ENCODE measurements at regions not wholly inside any gene's neighbourhood (a gene's known extent, or its start where the extent isn't known, plus 50 kb on each side); places are given as distances from the start of the nearest gene placed in this dataset.
"Not testable (repeated sequence)": the region's sequence is repeated elsewhere in the genome, so short reads cannot be mapped to it uniquely, and the experiment has no call there.

GRCh38 chr1:208479435-208479834, 235.3 kb upstream of the PLXNA2 start:
- TF ChIP-seq, protein P1, sequence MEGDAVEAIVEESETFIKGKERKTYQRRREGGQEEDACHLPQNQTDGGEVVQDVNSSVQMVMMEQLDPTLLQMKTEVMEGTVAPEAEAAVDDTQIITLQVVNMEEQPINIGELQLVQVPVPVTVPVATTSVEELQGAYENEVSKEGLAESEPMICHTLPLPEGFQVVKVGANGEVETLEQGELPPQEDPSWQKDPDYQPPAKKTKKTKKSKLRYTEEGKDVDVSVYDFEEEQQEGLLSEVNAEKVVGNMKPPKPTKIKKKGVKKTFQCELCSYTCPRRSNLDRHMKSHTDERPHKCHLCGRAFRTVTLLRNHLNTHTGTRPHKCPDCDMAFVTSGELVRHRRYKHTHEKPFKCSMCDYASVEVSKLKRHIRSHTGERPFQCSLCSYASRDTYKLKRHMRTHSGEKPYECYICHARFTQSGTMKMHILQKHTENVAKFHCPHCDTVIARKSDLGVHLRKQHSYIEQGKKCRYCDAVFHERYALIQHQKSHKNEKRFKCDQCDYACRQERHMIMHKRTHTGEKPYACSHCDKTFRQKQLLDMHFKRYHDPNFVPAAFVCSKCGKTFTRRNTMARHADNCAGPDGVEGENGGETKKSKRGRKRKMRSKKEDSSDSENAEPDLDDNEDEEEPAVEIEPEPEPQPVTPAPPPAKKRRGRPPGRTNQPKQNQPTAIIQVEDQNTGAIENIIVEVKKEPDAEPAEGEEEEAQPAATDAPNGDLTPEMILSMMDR (IDR thresholded peaks at IDR 0.05; ENCODE audit: insufficient read depth, low read depth, low read length) = no peak
- TF ChIP-seq EZH2 (IDR thresholded peaks at IDR 0.05; ENCODE audit: insufficient read depth, low read length) = no peak
- H3K4me1 Mint-ChIP-seq (ENCODE audit: low read depth, unreplicated experiment) = peaks cover 16% of the 10 kb centered on the region
- Histone ChIP-seq H3K36me3 (ENCODE audit: insufficient read depth, low read length) (no peaks in the 10 kb centered on the region), H3K4me2 (ENCODE audit: low read length) (no peak overlapping the region), H2AFZ (ENCODE audit: low read depth, low read length) (no peak overlapping the region), H3K9me3 (ENCODE audit: insufficient read depth, low read depth, low read length) (no peaks in the 10 kb centered on the region), H3K79me2 (ENCODE audit: insufficient read depth, low read length) (no peaks in the 10 kb centered on the region), H3K4me1 (ENCODE audit: insufficient read depth, low read length) (no peaks in the 10 kb centered on the region), H3K4me3 (ENCODE audit: insufficient read depth, low read depth, low read length) (no peak overlapping the region), H3K27me3 (ENCODE audit: insufficient read depth, low read length) (no peaks in the 10 kb centered on the region), H3K27ac (ENCODE audit: low read depth, low read length) (no peak overlapping the region), H4K20me1 (ENCODE audit: insufficient read depth, low read length) (no peaks in the 10 kb centered on the region), H3K9ac (ENCODE audit: low read length) (no peak overlapping the region)
- FAIRE-seq (no peak), DNase-seq (ENCODE audit: low read depth) (no peak)
- no peak overlapping the region for H3K27ac Mint-ChIP-seq (ENCODE audit: unreplicated experiment)
- H3K9me3 Mint-ChIP-seq (ENCODE audit: unreplicated experiment) = no peaks in the 10 kb centered on the region
- no peak overlapping the region for H3K4me3 Mint-ChIP-seq (ENCODE audit: unreplicated experiment)
- no peaks in the 10 kb centered on the region for H3K36me3 Mint-ChIP-seq (ENCODE audit: low read depth, unreplicated experiment)
- peaks cover 3% of the 10 kb centered on the region for H3K27me3 Mint-ChIP-seq (ENCODE audit: low read depth, unreplicated experiment)

DNA sequence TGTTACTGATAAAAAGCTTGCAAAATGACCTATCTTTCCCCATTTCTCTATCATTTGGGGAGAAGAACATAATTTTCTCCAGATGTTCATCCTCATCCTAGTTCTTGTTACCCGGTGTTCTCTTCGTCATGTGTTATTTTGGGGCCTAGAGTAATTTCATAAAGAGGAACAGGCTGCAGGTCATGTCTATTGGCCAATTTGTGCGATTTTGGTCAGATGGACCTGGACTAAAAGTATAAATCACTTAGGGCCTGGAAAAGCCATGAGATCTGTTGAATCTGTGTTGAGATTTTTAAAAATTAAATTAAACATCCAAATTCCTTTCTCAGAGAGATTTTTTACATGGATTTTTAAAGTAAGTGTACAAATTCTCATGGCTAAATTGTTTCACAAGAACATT, 241.3 kb upstream of the PLXNA2 start:
- no peak for DNase-seq (ENCODE audit: low read depth)
- Histone ChIP-seq H3K9me3 (ENCODE audit: insufficient read depth, low read depth, low read length) (no peaks in the 10 kb centered on the region), H3K4me1 (ENCODE audit: insufficient read depth, low read length) (no peaks in the 10 kb centered on the region), H2AFZ (ENCODE audit: low read depth, low read length) (no peak overlapping the region), H3K9ac (ENCODE audit: low read length) (no peak overlapping the region), H3K36me3 (ENCODE audit: insufficient read depth, low read length) (no peaks in the 10 kb centered on the region), H4K20me1 (ENCODE audit: insufficient read depth, low read length) (no peaks in the 10 kb centered on the region), H3K4me2 (ENCODE audit: low read length) (no peak overlapping the region), H3K4me3 (ENCODE audit: insufficient read depth, low read depth, low read length) (no peak overlapping the region), H3K27me3 (ENCODE audit: insufficient read depth, low read length) (no peaks in the 10 kb centered on the region), H3K27ac (ENCODE audit: low read depth, low read length) (no peak overlapping the region), H3K79me2 (ENCODE audit: insufficient read depth, low read length) (no peaks in the 10 kb centered on the region)
- no peak for FAIRE-seq
- H3K9me3 Mint-ChIP-seq (ENCODE audit: unreplicated experiment) = no peaks in the 10 kb centered on the region
- H3K27me3 Mint-ChIP-seq (ENCODE audit: low read depth, unreplicated experiment) = peaks cover 7% of the 10 kb centered on the region
- H3K36me3 Mint-ChIP-seq (ENCODE audit: low read depth, unreplicated experiment) = no peaks in the 10 kb centered on the region
- peaks cover 2% of the 10 kb centered on the region for H3K4me1 Mint-ChIP-seq (ENCODE audit: low read depth, unreplicated experiment)
- TF ChIP-seq, protein P1 (IDR thresholded peaks at IDR 0.05; ENCODE audit: insufficient read depth, low read depth, low read length) = no peak
- TF ChIP-seq EZH2 (IDR thresholded peaks at IDR 0.05; ENCODE audit: insufficient read depth, low read length) = no peak
- H3K4me3 Mint-ChIP-seq (ENCODE audit: unreplicated experiment) = no peak overlapping the region
- no peak overlapping the region for H3K27ac Mint-ChIP-seq (ENCODE audit: unreplicated experiment)

- Histone ChIP-seq H3K4me2 (ENCODE audit: low read length) (no peak overlapping the region), H4K20me1 (ENCODE audit: insufficient read depth, low read length) (no peaks in the 10 kb centered on the region), H2AFZ (ENCODE audit: low read depth, low read length) (no peak overlapping the region), H3K9ac (ENCODE audit: low read length) (no peak overlapping the region), H3K27ac (ENCODE audit: low read depth, low read length) (no peak overlapping the region), H3K27me3 (ENCODE audit: insufficient read depth, low read length) (no peaks in the 10 kb centered on the region), H3K4me1 (ENCODE audit: insufficient read depth, low read length) (no peaks in the 10 kb centered on the region), H3K4me3 (ENCODE audit: insufficient read depth, low read depth, low read length) (no peak overlapping the region), H3K9me3 (ENCODE audit: insufficient read depth, low read depth, low read length) (no peaks in the 10 kb centered on the region), H3K79me2 (ENCODE audit: insufficient read depth, low read length) (no peaks in the 10 kb centered on the region), H3K36me3 (ENCODE audit: insufficient read depth, low read length) (no peaks in the 10 kb centered on the region)
- H3K36me3 Mint-ChIP-seq (ENCODE audit: low read depth, unreplicated experiment) = no peaks in the 10 kb centered on the region
- no peak for DNase-seq (ENCODE audit: low read depth)
- H3K9me3 Mint-ChIP-seq (ENCODE audit: unreplicated experiment) = no peaks in the 10 kb centered on the region
- no peak for FAIRE-seq
- TF ChIP-seq EZH2 (IDR thresholded peaks at IDR 0.05; ENCODE audit: insufficient read depth, low read length) = no peak
- TF ChIP-seq, protein P1 (IDR thresholded peaks at IDR 0.05; ENCODE audit: insufficient read depth, low read depth, low read length) = no peak
- H3K27ac Mint-ChIP-seq (ENCODE audit: unreplicated experiment) = no peak overlapping the region
- no peak overlapping the region for H3K4me3 Mint-ChIP-seq (ENCODE audit: unreplicated experiment)
- H3K4me1 Mint-ChIP-seq (ENCODE audit: low read depth, unreplicated experiment) = peaks cover 2% of the 10 kb centered on the region
- H3K27me3 Mint-ChIP-seq (ENCODE audit: low read depth, unreplicated experiment) = peaks cover 7% of the 10 kb centered on the region
These were observed 242.5 kb upstream of the PLXNA2 start for GRCh38 chr1:208486677-208487076.

- H4K20me1 ChIP-seq (ENCODE audit: insufficient read depth, low read length); H3K4me3 ChIP-seq (ENCODE audit: insufficient read depth, low read depth, low read length); H3K27me3 Mint-ChIP-seq (ENCODE audit: low read depth, unreplicated experiment); H3K79me2 ChIP-seq (ENCODE audit: insufficient read depth, low read length); H3K9me3 ChIP-seq (ENCODE audit: insufficient read depth, low read depth, low read length); H3K4me3 Mint-ChIP-seq (ENCODE audit: unreplicated experiment); H3K27me3 ChIP-seq (ENCODE audit: insufficient read depth, low read length); H3K4me2 ChIP-seq (ENCODE audit: low read length); H3K4me1 Mint-ChIP-seq (ENCODE audit: low read depth, unreplicated experiment); H3K36me3 ChIP-seq (ENCODE audit: insufficient read depth, low read length); H3K4me1 ChIP-seq (ENCODE audit: insufficient read depth, low read length); H3K27ac ChIP-seq (ENCODE audit: low read depth, low read length); FAIRE-seq; H3K27ac Mint-ChIP-seq (ENCODE audit: unreplicated experiment); DNase-seq (ENCODE audit: low read depth); H3K9ac ChIP-seq (ENCODE audit: low read length); H3K36me3 Mint-ChIP-seq (ENCODE audit: low read depth, unreplicated experiment); H2AFZ ChIP-seq (ENCODE audit: low read depth, low read length); H3K9me3 Mint-ChIP-seq (ENCODE audit: unreplicated experiment): not testable (repeated sequence)
These were observed 244.2 kb upstream of the PLXNA2 start for GRCh38 chr1:208488432-208488831.
